Trophoblast cell (in vitro differentiated cells and primary cell): ENCODE measurements at regions not wholly inside any gene's neighbourhood (a gene's known extent, or its start where the extent isn't known, plus 50 kb on each side); places are given as distances from the start of the nearest gene placed in this dataset.

Experiments used
- DNase-seq, 2 donors: peaks; one replicate each; pipeline ENCODE4 v3.0.0-alpha.2; 2016
- H2AFZ ChIP-seq: 2 replicates; pipeline ENCODE4 v1.6.1; 2013; ENCODE audit warnings: low read length, moderate library complexity, mild to moderate bottlenecking; ENCODE audit not compliant: insufficient read depth, poor library complexity
- H2AK5ac ChIP-seq: 2 replicates; pipeline ENCODE4 v1.6.1; 2013; ENCODE audit warnings: mild to moderate bottlenecking, low read length
- H2BK120ac ChIP-seq: 2 replicates; pipeline ENCODE4 v1.6.1; 2013; ENCODE audit warnings: low read length, mild to moderate bottlenecking, moderate library complexity; ENCODE audit not compliant: insufficient read depth, poor library complexity
- H2BK12ac ChIP-seq: 2 replicates; pipeline ENCODE4 v1.6.1; 2013; ENCODE audit warnings: mild to moderate bottlenecking, low read length, moderate library complexity
- H2BK5ac ChIP-seq: 2 replicates; pipeline ENCODE4 v1.6.1; 2013; ENCODE audit warnings: low read length, low read depth, moderate library complexity, mild to moderate bottlenecking; ENCODE audit not compliant: poor library complexity
- H3K14ac ChIP-seq: 2 replicates; pipeline ENCODE4 v1.6.1; 2013; ENCODE audit warnings: mild to moderate bottlenecking, low read length
- H3K18ac ChIP-seq: 2 replicates; pipeline ENCODE4 v1.6.1; 2013; ENCODE audit warnings: mild to moderate bottlenecking, low read length
- H3K23ac ChIP-seq: 2 replicates; pipeline ENCODE4 v1.6.1; 2013; ENCODE audit warnings: low read length
- H3K27ac ChIP-seq: 2 replicates; pipeline ENCODE4 v1.5.1; 2013; ENCODE audit warnings: low read depth, mild to moderate bottlenecking, inconsistent platforms, low read length, moderate library complexity
- H3K27me3 ChIP-seq: 2 replicates; pipeline ENCODE4 v1.6.1; 2013; ENCODE audit warnings: inconsistent platforms, mild to moderate bottlenecking, low read length, moderate library complexity; ENCODE audit not compliant: insufficient read depth
- H3K36me3 ChIP-seq, 2 experiments: 1 replicate in 1 of 2; 2 replicates in 1 of 2; pipeline ENCODE4 v1.6.1; 2013; ENCODE audit warnings: low read length in 2 of 2, mild to moderate bottlenecking in 2 of 2, moderate library complexity in 1 of 2; ENCODE audit not compliant: insufficient read depth in 2 of 2, control insufficient read depth in 1 of 2
- H3K4ac ChIP-seq: 2 replicates; pipeline ENCODE4 v1.6.1; 2013; ENCODE audit warnings: low read depth, mild to moderate bottlenecking, low read length, moderate library complexity
- H3K4me1 ChIP-seq, 2 experiments: 1 replicate in 1 of 2; 2 replicates in 1 of 2; pipeline ENCODE4 v1.6.1; 2013; ENCODE audit warnings: low read length in 2 of 2, mild to moderate bottlenecking in 2 of 2, moderate library complexity in 1 of 2; ENCODE audit not compliant: insufficient read depth in 2 of 2, control insufficient read depth in 1 of 2
- H3K4me2 ChIP-seq: 2 replicates; pipeline ENCODE4 v1.6.1; 2013; ENCODE audit warnings: inconsistent platforms, mild to moderate bottlenecking, low read length, moderate library complexity
- H3K4me3 ChIP-seq: 2 replicates; pipeline ENCODE4 v1.5.1; 2013; ENCODE audit warnings: mild to moderate bottlenecking, low read depth, low read length, inconsistent platforms
- H3K79me1 ChIP-seq: one replicate; pipeline ENCODE4 v1.6.1; 2013; ENCODE audit warnings: low read length
- H3K79me2 ChIP-seq: 2 replicates; pipeline ENCODE4 v1.6.1; 2013; ENCODE audit warnings: low read length, mild to moderate bottlenecking; ENCODE audit not compliant: control insufficient read depth, insufficient read depth, poor library complexity
- H3K9ac ChIP-seq: 2 replicates; pipeline ENCODE4 v1.6.1; 2013; ENCODE audit warnings: mild to moderate bottlenecking, low read length
- H3K9me3 ChIP-seq: 2 replicates; pipeline ENCODE4 v1.6.1; 2013; ENCODE audit warnings: low read depth, mild to moderate bottlenecking, control low read depth, inconsistent platforms, low read length; ENCODE audit not compliant: insufficient read depth
- H4K12ac ChIP-seq: 2 replicates; pipeline ENCODE4 v1.6.1; 2013; ENCODE audit warnings: low read depth, mild to moderate bottlenecking, low read length, moderate library complexity
- H4K8ac ChIP-seq: 2 replicates; pipeline ENCODE4 v1.6.1; 2013; ENCODE audit warnings: low read depth, mild to moderate bottlenecking, low read length, moderate library complexity
- H4K91ac ChIP-seq: one replicate; pipeline ENCODE4 v1.6.1; 2013; ENCODE audit warnings: low read depth, mild to moderate bottlenecking, low read length, moderate library complexity
- WGBS: extraction: QIAGEN DNeasy Blood & Tissue Kit; methylation state at CpG from one replicate; pipeline ENCODE4 v1.1.7; 2013; ENCODE audit warnings: missing lambda C conversion rate; ENCODE audit not compliant: insufficient read length, insufficient coverage; ENCODE audit errors: extremely low coverage; 5-methylcytosine and 5-hydroxymethylcytosine counted together

- H4K8ac ChIP-seq, result no peak overlapping the region
- H3K79me1 ChIP-seq, result no peaks in the 10 kb centered on the region
- H3K18ac ChIP-seq, result no peak overlapping the region
- H3K36me3 ChIP-seq, result no peaks in the 10 kb centered on the region
- H4K91ac ChIP-seq, result no peak overlapping the region
- no peak overlapping the region for H3K4me2 ChIP-seq
- H3K79me2 ChIP-seq, result no peaks in the 10 kb centered on the region
- no peak overlapping the region for H3K4me3 ChIP-seq
- no peaks in the 10 kb centered on the region for H3K27me3 ChIP-seq
- no peak overlapping the region for H3K14ac ChIP-seq
- no CpG with 5 or more reads among the region's 3 CpGs for WGBS
- no peak overlapping the region for H3K27ac ChIP-seq
- no peak overlapping the region for H3K9ac ChIP-seq
- H3K23ac ChIP-seq, result no peak overlapping the region
- DNase-seq, result no peak
- no peak overlapping the region for H2BK12ac ChIP-seq
- H2AFZ ChIP-seq, result no peak overlapping the region
- H2BK5ac ChIP-seq, result no peak overlapping the region
- no peak overlapping the region for H2BK120ac ChIP-seq
- no peak overlapping the region for H4K12ac ChIP-seq
- no peaks in the 10 kb centered on the region for H3K9me3 ChIP-seq
- H3K4ac ChIP-seq, result no peak overlapping the region
- H2AK5ac ChIP-seq, result no peak overlapping the region
- H3K4me1 ChIP-seq, result no peaks in the 10 kb centered on the region
Measured at GRCh38 chr3:94311651-94312050, 248.8 kb downstream of the NSUN3 start.

GRCh38 chr3:94314218-94314883 lies 251.5 kb downstream of the NSUN3 start:
- Histone ChIP-seq H4K8ac (no peak overlapping the region), H3K9me3 (no peaks in the 10 kb centered on the region), H2BK120ac (no peak overlapping the region), H3K36me3 (no peaks in the 10 kb centered on the region), H3K4me1 (no peaks in the 10 kb centered on the region), H3K23ac (no peak overlapping the region), H2BK5ac (no peak overlapping the region), H4K12ac (no peak overlapping the region), H2BK12ac (no peak overlapping the region), H3K14ac (no peak overlapping the region), H3K79me2 (no peaks in the 10 kb centered on the region), H2AK5ac (no peak overlapping the region), H3K18ac (no peak overlapping the region), H2AFZ (no peak overlapping the region), H3K4me3 (no peak overlapping the region), H3K27me3 (no peaks in the 10 kb centered on the region), H3K27ac (no peak overlapping the region), H3K9ac (no peak overlapping the region), H3K79me1 (no peaks in the 10 kb centered on the region), H3K4me2 (no peak overlapping the region), H3K4ac (no peak overlapping the region), H4K91ac (no peak overlapping the region)
- no peak for DNase-seq
- WGBS, result no CpG with 5 or more reads among the region's 2 CpGs

GRCh38 chr3:94317017-94317416 lies 254.2 kb downstream of the NSUN3 start:
- no peaks in the 10 kb centered on the region for H3K36me3 ChIP-seq
- H3K4me1 ChIP-seq, result no peaks in the 10 kb centered on the region
- no peak overlapping the region for H3K4me3 ChIP-seq
- H4K8ac ChIP-seq, result no peak overlapping the region
- H2AFZ ChIP-seq, result no peak overlapping the region
- H3K27me3 ChIP-seq, result no peaks in the 10 kb centered on the region
- whole genome bisulfite sequencing, result no CpG with 5 or more reads among the region's 1 CpG
- no peaks in the 10 kb centered on the region for H3K79me1 ChIP-seq
- no peak overlapping the region for H3K4ac ChIP-seq
- H2BK5ac ChIP-seq, result no peak overlapping the region
- no peak overlapping the region for H2BK120ac ChIP-seq
- no peak for DNase-seq
- H3K9me3 ChIP-seq, result no peaks in the 10 kb centered on the region
- no peak overlapping the region for H3K18ac ChIP-seq
- no peaks in the 10 kb centered on the region for H3K79me2 ChIP-seq
- no peak overlapping the region for H3K4me2 ChIP-seq
- no peak overlapping the region for H3K14ac ChIP-seq
- no peak overlapping the region for H2BK12ac ChIP-seq
- H3K9ac ChIP-seq, result no peak overlapping the region
- H2AK5ac ChIP-seq, result no peak overlapping the region
- no peak overlapping the region for H4K91ac ChIP-seq
- no peak overlapping the region for H4K12ac ChIP-seq
- no peak overlapping the region for H3K27ac ChIP-seq
- no peak overlapping the region for H3K23ac ChIP-seq

- H2AFZ ChIP-seq, result no peak overlapping the region
- no peak overlapping the region for H2BK120ac ChIP-seq
- no peak overlapping the region for H4K8ac ChIP-seq
- no peaks in the 10 kb centered on the region for H3K27me3 ChIP-seq
- H3K79me2 ChIP-seq, result no peaks in the 10 kb centered on the region
- H3K9ac ChIP-seq, result no peak overlapping the region
- H3K23ac ChIP-seq, result no peak overlapping the region
- no peak overlapping the region for H3K4ac ChIP-seq
- no CpG with 5 or more reads among the region's 2 CpGs for WGBS
- no peak for DNase-seq
- no peaks in the 10 kb centered on the region for H3K36me3 ChIP-seq
- no peak overlapping the region for H3K27ac ChIP-seq
- H3K9me3 ChIP-seq, result no peaks in the 10 kb centered on the region
- H2AK5ac ChIP-seq, result no peak overlapping the region
- H3K4me1 ChIP-seq, result no peaks in the 10 kb centered on the region
- H4K12ac ChIP-seq, result no peak overlapping the region
- H3K18ac ChIP-seq, result no peak overlapping the region
- no peak overlapping the region for H3K4me3 ChIP-seq
- no peak overlapping the region for H3K4me2 ChIP-seq
- H2BK12ac ChIP-seq, result no peak overlapping the region
- H3K14ac ChIP-seq, result no peak overlapping the region
- no peak overlapping the region for H4K91ac ChIP-seq
- H2BK5ac ChIP-seq, result no peak overlapping the region
- no peaks in the 10 kb centered on the region for H3K79me1 ChIP-seq
Measured at GRCh38 chr3:94323596-94323995, 260.7 kb downstream of the NSUN3 start.
